SU-DHL-6 (cell line): ENCODE measurements at regions not wholly inside any gene's neighbourhood (a gene's known extent, or its start where the extent isn't known, plus 50 kb on each side); places are given as distances from the start of the nearest gene placed in this dataset.

ENCODE experiments used
- H2AFZ ChIP-seq: fragments of 200-600 bp; sonication (generic); 2 replicates; pipeline ENCODE4 v1.6.1; 2014; ENCODE audit warnings: low read depth, mild to moderate bottlenecking, moderate library complexity, mixed read lengths, antibody characterized with exemption, low read length; ENCODE audit not compliant: severe bottlenecking
- H3F3A ChIP-seq: fragments of 200-600 bp; shearing (Covaris generic); 2 replicates; pipeline ENCODE4 v1.6.0; 2016; ENCODE audit warnings: antibody characterized with exemption, mild to moderate bottlenecking; ENCODE audit not compliant: insufficient read depth
- H3K27ac ChIP-seq: fragments of 200-600 bp; sonication (generic); 2 replicates; pipeline ENCODE4 v1.5.1; 2016; ENCODE audit warnings: low read depth, mild to moderate bottlenecking, low read length, moderate library complexity, mixed read lengths
- H3K27me3 ChIP-seq: fragments of 200-600 bp; sonication (generic), shearing (Covaris generic); 2 replicates; pipeline ENCODE4 v1.6.0; 2014; ENCODE audit warnings: mild to moderate bottlenecking, low read length
- H3K36me3 ChIP-seq: fragments of 200-600 bp; sonication (generic); 2 replicates; pipeline ENCODE4 v1.6.1; 2014; ENCODE audit warnings: mild to moderate bottlenecking, low read length, mixed read lengths
- H3K4me2 ChIP-seq: fragments of 300-600, 200-600 bp; shearing (Covaris generic), sonication (generic); 2 replicates; pipeline ENCODE4 v1.6.0; 2014; ENCODE audit warnings: low read length, low read depth, mild to moderate bottlenecking; ENCODE audit not compliant: poor library complexity, severe bottlenecking
- H3K4me3 ChIP-seq: fragments of 200-600 bp; sonication (generic); 2 replicates; pipeline ENCODE4 v1.5.1; 2014; ENCODE audit warnings: antibody characterized with exemption, low read length, mild to moderate bottlenecking, mixed read lengths; ENCODE audit not compliant: insufficient read depth, poor library complexity, severe bottlenecking
- H3K79me2 ChIP-seq: fragments of 200-600 bp; sonication (generic); 2 replicates; pipeline ENCODE4 v1.6.1; 2014; ENCODE audit warnings: mild to moderate bottlenecking, low read length, moderate library complexity; ENCODE audit not compliant: insufficient read depth
- H3K9ac ChIP-seq: fragments of 200-600 bp; sonication (generic); 2 replicates; pipeline ENCODE4 v1.7.0; 2014; ENCODE audit warnings: mild to moderate bottlenecking, low read length
- H3K9me2 ChIP-seq: fragments of 200-600 bp; sonication (generic); replicated peaks from 2 replicates; pipeline ENCODE4 v1.6.1; 2014; ENCODE audit warnings: low read length; ENCODE audit not compliant: insufficient read depth
- H3K9me3 ChIP-seq: fragments of 200-600 bp; sonication (generic); 2 replicates; pipeline ENCODE4 v1.6.1; 2014; ENCODE audit warnings: low read length, mixed read lengths; ENCODE audit not compliant: insufficient read depth
- H4K20me1 ChIP-seq: fragments of 200-600 bp; sonication (generic); 2 replicates; pipeline ENCODE4 v1.6.1; 2014; ENCODE audit warnings: low read depth, mild to moderate bottlenecking, antibody characterized with exemption, low read length, moderate library complexity, mixed read lengths
- CTCF ChIP-seq: fragments of 200-600 bp; sonication (generic); IDR thresholded peaks from one replicate; pipeline ENCODE4 v1.5.1; 2017; ENCODE audit warnings: antibody characterized with exemption, mild to moderate bottlenecking, low read length, moderate library complexity; ENCODE audit not compliant: insufficient read depth, poor library complexity, severe bottlenecking
- EZH2phosphoT487 ChIP-seq: fragments of 200-600 bp; sonication (generic), shearing (Covaris generic); conservative IDR thresholded peaks from 2 replicates; pipeline ENCODE4 v1.6.1; 2018; ENCODE audit warnings: mild to moderate bottlenecking, antibody characterized with exemption, low read length, moderate library complexity, mixed read lengths

DNA sequence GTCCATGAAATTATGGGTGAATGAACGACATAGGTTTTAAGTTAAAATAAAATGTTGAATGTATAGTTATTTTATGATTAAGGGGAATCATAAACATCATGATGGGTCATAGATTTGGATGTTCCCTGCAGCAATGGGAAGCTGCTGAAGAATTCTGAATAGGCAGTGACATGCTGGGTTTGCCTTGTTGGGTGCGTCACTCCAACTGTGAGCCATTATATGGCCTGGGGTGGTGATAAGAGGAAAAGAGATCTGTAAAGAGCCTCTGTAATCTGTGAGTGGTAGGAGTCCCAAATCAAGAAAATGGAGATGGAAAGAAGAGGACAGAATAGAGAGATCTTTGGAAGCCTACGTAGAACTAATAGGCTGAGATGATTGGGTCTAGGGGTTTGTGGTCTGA lies 58.1 kb upstream of the GPR26 start:
- H3K79me2 ChIP-seq, result no peaks in the 10 kb centered on the region
- no peaks in the 10 kb centered on the region for H3K27me3 ChIP-seq
- H2AFZ ChIP-seq, result no peak overlapping the region
- no peaks in the 10 kb centered on the region for H3K36me3 ChIP-seq
- no peak overlapping the region for H3K4me2 ChIP-seq
- no peak overlapping the region for H3K4me3 ChIP-seq
- no peaks in the 10 kb centered on the region for H4K20me1 ChIP-seq
- H3K9me2 ChIP-seq, result no peaks in the 10 kb centered on the region
- no peaks in the 10 kb centered on the region for H3K9me3 ChIP-seq
- no peaks in the 10 kb centered on the region for H3F3A ChIP-seq
- TF ChIP-seq CTCF, result no peak
- no peak for TF ChIP-seq EZH2phosphoT487
- H3K9ac ChIP-seq, result no peak overlapping the region
- H3K27ac ChIP-seq, result no peak overlapping the region

DNA sequence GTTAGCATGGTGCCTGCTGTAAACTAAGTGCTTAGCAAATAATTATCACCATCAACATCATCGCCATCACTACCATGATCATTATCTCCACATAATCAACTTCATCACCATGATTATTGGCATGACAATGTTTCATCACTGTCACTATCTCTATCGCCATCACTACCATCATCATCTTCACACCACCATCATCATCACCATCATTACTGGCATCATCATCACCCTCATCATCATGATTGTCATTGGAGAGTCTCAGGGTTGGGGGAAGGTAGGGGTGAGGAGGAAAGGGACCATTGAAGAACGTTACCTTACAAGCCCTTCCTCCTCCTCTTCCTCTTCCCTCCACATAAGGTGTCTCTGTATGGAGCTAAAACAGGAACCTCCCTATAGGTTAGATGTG lies 54.9 kb upstream of the GPR26 start:
- TF ChIP-seq EZH2phosphoT487 (no peak), CTCF (no peak)
- H3F3A ChIP-seq, result no peaks in the 10 kb centered on the region
- no peak overlapping the region for H3K9ac ChIP-seq
- H3K9me2 ChIP-seq, result no peaks in the 10 kb centered on the region
- no peak overlapping the region for H3K4me3 ChIP-seq
- no peak overlapping the region for H3K27ac ChIP-seq
- H4K20me1 ChIP-seq, result no peaks in the 10 kb centered on the region
- H3K79me2 ChIP-seq, result no peaks in the 10 kb centered on the region
- no peaks in the 10 kb centered on the region for H3K36me3 ChIP-seq
- H3K9me3 ChIP-seq, result no peaks in the 10 kb centered on the region
- H3K4me2 ChIP-seq, result no peak overlapping the region
- no peaks in the 10 kb centered on the region for H3K27me3 ChIP-seq
- H2AFZ ChIP-seq, result no peak overlapping the region

GRCh38 chr10:123611876-123612275 lies 54.3 kb upstream of the GPR26 start:
- Histone ChIP-seq H3K36me3 (no peaks in the 10 kb centered on the region), H3K27me3 (no peaks in the 10 kb centered on the region), H3K9me2 (no peaks in the 10 kb centered on the region), H4K20me1 (no peaks in the 10 kb centered on the region), H3K9me3 (no peaks in the 10 kb centered on the region), H3K79me2 (no peaks in the 10 kb centered on the region), H3K9ac (no peak overlapping the region), H3F3A (no peaks in the 10 kb centered on the region), H2AFZ (no peak overlapping the region), H3K4me3 (no peak overlapping the region), H3K27ac (no peak overlapping the region), H3K4me2 (no peak overlapping the region)
- TF ChIP-seq EZH2phosphoT487 (no peak), CTCF (no peak)

DNA sequence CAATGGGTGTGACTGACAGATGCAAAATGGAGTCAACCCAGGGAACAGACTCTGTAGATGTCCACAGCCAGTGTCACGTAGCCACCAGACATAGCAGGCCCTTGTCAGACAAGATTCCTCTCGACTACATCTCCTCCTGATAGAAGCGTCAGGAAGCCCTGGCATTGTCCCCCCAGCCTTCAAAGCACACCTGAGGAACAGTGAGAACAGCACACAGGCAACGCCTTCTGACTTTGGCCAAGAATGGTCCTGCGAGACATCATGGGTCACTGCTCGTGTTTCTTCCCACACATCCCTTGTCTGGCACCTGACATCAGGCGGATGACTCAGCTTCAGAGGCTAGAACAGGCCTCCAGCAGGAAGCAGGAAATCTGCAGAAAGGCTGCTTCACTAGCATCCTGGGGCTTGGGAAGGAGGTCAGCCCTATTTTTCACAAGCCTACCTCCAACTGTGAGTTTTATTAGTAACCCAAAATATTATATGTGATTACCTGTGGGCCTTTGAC lies 52.8 kb upstream of the GPR26 start:
- Histone ChIP-seq H3K79me2 (no peaks in the 10 kb centered on the region), H3K4me3 (no peak overlapping the region), H3K9me3 (no peaks in the 10 kb centered on the region), H3F3A (no peaks in the 10 kb centered on the region), H3K9ac (no peak overlapping the region), H2AFZ (no peak overlapping the region), H3K9me2 (no peaks in the 10 kb centered on the region), H3K36me3 (no peaks in the 10 kb centered on the region), H3K4me2 (no peak overlapping the region), H3K27ac (no peak overlapping the region), H4K20me1 (no peaks in the 10 kb centered on the region), H3K27me3 (no peaks in the 10 kb centered on the region)
- TF ChIP-seq EZH2phosphoT487, result no peak
- no peak for TF ChIP-seq CTCF
